Thyroid gland (tissue), 4 donors: ENCODE measurements at regions not wholly inside any gene's neighbourhood (a gene's known extent, or its start where the extent isn't known, plus 50 kb on each side); places are given as distances from the start of the nearest gene placed in this dataset.

Experiments
- POLR2A ChIP-seq, 2 donors: fragments of 450-650 bp; IDR thresholded peaks; one replicate each; pipeline ENCODE4 v1.6.1; 2017; ENCODE audit warnings: antibody characterized with exemption in 2 of 2, mild to moderate bottlenecking in 2 of 2, moderate library complexity in 1 of 2
- TF ChIP-seq, protein P1 (sequence below), 6 experiments: fragments of 200-600 bp in 3 of 6; fragments of 450-650 bp in 3 of 6; sonication (generic) in 3 of 6; IDR thresholded peaks; one replicate each; pipeline ENCODE4 v1.5.1; 2016 to 2019; ENCODE audit warnings: antibody characterized with exemption in 6 of 6, mild to moderate bottlenecking in 2 of 6, inconsistent platforms in 1 of 6, moderate library complexity in 1 of 6

DNA sequence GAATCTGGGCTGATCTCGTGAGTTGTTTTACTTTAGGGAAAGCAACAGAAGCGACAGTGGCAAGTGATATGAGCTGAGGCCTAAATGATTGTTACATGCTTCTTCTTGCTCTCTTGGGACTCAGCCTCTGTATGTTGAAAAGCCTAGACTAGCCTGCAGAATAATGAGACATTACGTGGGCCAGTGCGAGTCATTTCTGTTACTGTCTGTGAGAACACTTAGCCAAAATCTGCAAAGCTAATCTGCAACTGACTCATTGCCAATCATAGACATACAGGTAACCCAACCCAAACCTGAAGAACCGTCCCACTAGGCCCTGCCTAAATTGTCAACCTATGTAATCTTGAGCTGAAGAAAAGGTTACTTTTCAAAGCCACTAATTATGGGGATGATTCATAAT, 77.4 kb upstream of the F13A1 start:
- TF ChIP-seq, protein P1, sequence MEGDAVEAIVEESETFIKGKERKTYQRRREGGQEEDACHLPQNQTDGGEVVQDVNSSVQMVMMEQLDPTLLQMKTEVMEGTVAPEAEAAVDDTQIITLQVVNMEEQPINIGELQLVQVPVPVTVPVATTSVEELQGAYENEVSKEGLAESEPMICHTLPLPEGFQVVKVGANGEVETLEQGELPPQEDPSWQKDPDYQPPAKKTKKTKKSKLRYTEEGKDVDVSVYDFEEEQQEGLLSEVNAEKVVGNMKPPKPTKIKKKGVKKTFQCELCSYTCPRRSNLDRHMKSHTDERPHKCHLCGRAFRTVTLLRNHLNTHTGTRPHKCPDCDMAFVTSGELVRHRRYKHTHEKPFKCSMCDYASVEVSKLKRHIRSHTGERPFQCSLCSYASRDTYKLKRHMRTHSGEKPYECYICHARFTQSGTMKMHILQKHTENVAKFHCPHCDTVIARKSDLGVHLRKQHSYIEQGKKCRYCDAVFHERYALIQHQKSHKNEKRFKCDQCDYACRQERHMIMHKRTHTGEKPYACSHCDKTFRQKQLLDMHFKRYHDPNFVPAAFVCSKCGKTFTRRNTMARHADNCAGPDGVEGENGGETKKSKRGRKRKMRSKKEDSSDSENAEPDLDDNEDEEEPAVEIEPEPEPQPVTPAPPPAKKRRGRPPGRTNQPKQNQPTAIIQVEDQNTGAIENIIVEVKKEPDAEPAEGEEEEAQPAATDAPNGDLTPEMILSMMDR (IDR thresholded peaks at IDR 0.05), result no peak
- no peak for TF ChIP-seq POLR2A (IDR thresholded peaks at IDR 0.05)
